ENCODE measurements at regions not wholly inside any gene's neighbourhood (a gene's known extent, or its start where the extent isn't known, plus 50 kb on each side); places are given as distances from the start of the nearest gene placed in this dataset.

GRCh38 chr2:155766342-155767115 lies 566.0 kb downstream of the NR4A2 start:
- Mint-ChIP-seq H3K9me3 (ENCODE audit: low read depth) (peaks cover 26% of the 10 kb centered on the region), H3K27me3 (ENCODE audit: low read depth) (no peaks in the 10 kb centered on the region), H3K36me3 (ENCODE audit: low read depth) (no peaks in the 10 kb centered on the region), H3K4me1 (ENCODE audit: low read depth) (peaks cover 6% of the 10 kb centered on the region), H3K27ac (ENCODE audit: unreplicated experiment) (no peak overlapping the region), H3K4me3 (ENCODE audit: unreplicated experiment) (no peak overlapping the region)
- no peak for DNase-seq (ENCODE audit: low spot score)
- no peak for TF ChIP-seq CTCF (IDR thresholded peaks at IDR 0.05)

GRCh38 chr2:155755481-155755880 lies 577.0 kb downstream of the NR4A2 start:
- Mint-ChIP-seq H3K36me3 (ENCODE audit: low read depth) (no peaks in the 10 kb centered on the region), H3K9me3 (ENCODE audit: low read depth) (peaks cover under 1% of the 10 kb centered on the region), H3K27ac (ENCODE audit: unreplicated experiment) (no peak overlapping the region), H3K4me1 (ENCODE audit: low read depth) (no peaks in the 10 kb centered on the region), H3K27me3 (ENCODE audit: low read depth) (no peaks in the 10 kb centered on the region), H3K4me3 (ENCODE audit: unreplicated experiment) (no peak overlapping the region)
- no peak for TF ChIP-seq CTCF (IDR thresholded peaks at IDR 0.05)
- DNase-seq (ENCODE audit: low spot score), result no peak

GRCh38 chr2:155748131-155748530 lies 584.4 kb downstream of the NR4A2 start:
- TF ChIP-seq CTCF (IDR thresholded peaks at IDR 0.05), result no peak

GRCh38 chr2:155747531-155747930 lies 585.0 kb downstream of the NR4A2 start:
- DNase-seq (ENCODE audit: low spot score), result no peak
- no peak for TF ChIP-seq CTCF (IDR thresholded peaks at IDR 0.05)
- H3K4me3 Mint-ChIP-seq (ENCODE audit: unreplicated experiment), result no peak overlapping the region
- no peaks in the 10 kb centered on the region for H3K27me3 Mint-ChIP-seq (ENCODE audit: low read depth)
- H3K9me3 Mint-ChIP-seq (ENCODE audit: low read depth), result no peaks in the 10 kb centered on the region
- no peaks in the 10 kb centered on the region for H3K36me3 Mint-ChIP-seq (ENCODE audit: low read depth)
- H3K27ac Mint-ChIP-seq (ENCODE audit: unreplicated experiment), result no peak overlapping the region
- no peaks in the 10 kb centered on the region for H3K4me1 Mint-ChIP-seq (ENCODE audit: low read depth)

More at GRCh38 chr2:155748131-155748530, 584.4 kb downstream of the NR4A2 start:
- H3K27ac Mint-ChIP-seq (ENCODE audit: unreplicated experiment), result no peak overlapping the region
- DNase-seq (ENCODE audit: low spot score), result no peak
- H3K27me3 Mint-ChIP-seq (ENCODE audit: low read depth), result no peaks in the 10 kb centered on the region
- no peaks in the 10 kb centered on the region for H3K9me3 Mint-ChIP-seq (ENCODE audit: low read depth)
- no peak overlapping the region for H3K4me3 Mint-ChIP-seq (ENCODE audit: unreplicated experiment)
- no peaks in the 10 kb centered on the region for H3K36me3 Mint-ChIP-seq (ENCODE audit: low read depth)
- no peaks in the 10 kb centered on the region for H3K4me1 Mint-ChIP-seq (ENCODE audit: low read depth)

GRCh38 chr2:155733091-155733853 lies 599.2 kb downstream of the NR4A2 start:
- TF ChIP-seq CTCF (IDR thresholded peaks at IDR 0.05), result no peak
- Mint-ChIP-seq H3K27ac (ENCODE audit: unreplicated experiment) (no peak overlapping the region), H3K4me3 (ENCODE audit: unreplicated experiment) (no peak overlapping the region), H3K36me3 (ENCODE audit: low read depth) (no peaks in the 10 kb centered on the region), H3K27me3 (ENCODE audit: low read depth) (no peaks in the 10 kb centered on the region), H3K4me1 (ENCODE audit: low read depth) (no peaks in the 10 kb centered on the region), H3K9me3 (ENCODE audit: low read depth) (no peaks in the 10 kb centered on the region)
- no peak for DNase-seq (ENCODE audit: low spot score)

All from chondrocyte (in vitro differentiated cells).